HG02610 (cell line): ENCODE measurements at regions not wholly inside any gene's neighbourhood (a gene's known extent, or its start where the extent isn't known, plus 50 kb on each side); places are given as distances from the start of the nearest gene placed in this dataset.

Experiments
- ATAC-seq: cut with Tn5 transposase; IDR thresholded peaks from one replicate; pipeline ENCODE4 v1.9.1; 2021; ENCODE audit warnings: mild to moderate bottlenecking, moderate library complexity; ENCODE audit not compliant: unreplicated experiment

DNA sequence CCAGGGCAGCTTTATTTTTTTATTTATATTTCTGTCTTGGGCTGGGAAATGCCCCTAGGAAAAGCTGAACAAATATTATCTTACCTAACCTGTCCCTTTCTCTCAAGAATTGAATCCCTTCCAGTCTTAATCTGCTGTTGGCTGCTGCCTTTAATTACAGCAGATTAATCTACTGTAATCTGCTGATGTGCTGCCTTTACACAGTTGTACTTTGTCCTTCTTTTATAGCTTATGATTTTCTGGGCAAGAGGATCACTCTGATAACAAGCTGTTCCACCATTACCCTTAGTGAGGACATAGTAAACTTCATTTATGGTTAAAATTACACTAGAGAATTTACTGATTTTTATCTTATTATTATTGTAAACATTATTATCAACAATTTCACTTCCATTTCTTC is 234.5 kb upstream of the MAN1A1 start:
- no peak for ATAC-seq

DNA sequence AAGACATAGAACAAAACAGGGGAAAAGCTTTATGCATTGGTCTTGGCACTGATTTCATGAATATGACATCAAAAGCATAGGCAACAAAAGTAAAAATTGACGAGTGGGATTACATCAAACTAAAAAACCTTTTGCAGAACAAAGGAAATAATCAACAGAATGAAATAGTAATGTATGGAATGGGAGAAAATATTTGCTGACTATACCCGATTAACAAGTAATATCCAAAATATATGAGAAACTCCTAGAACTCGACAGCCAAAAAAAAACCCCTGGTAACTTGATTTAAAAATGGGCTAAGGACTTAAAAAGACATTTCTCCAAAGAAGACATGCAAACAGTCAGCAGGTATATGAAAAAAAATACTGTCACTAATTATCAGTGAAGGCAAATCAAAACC is 231.7 kb upstream of the MAN1A1 start:
- no peak for ATAC-seq

- ATAC-seq, result no peak
Observed at GRCh38 chr6:119575721-119576120, 226.2 kb upstream of the MAN1A1 start.

- ATAC-seq, result no peak
Observed at GRCh38 chr6:119568580-119568979, 219.0 kb upstream of the MAN1A1 start.

GRCh38 chr6:119566546-119567260 is 217.1 kb upstream of the MAN1A1 start:
- ATAC-seq, result no peak

- no peak for ATAC-seq
Observed at GRCh38 chr6:119565893-119566292, 216.3 kb upstream of the MAN1A1 start.

- ATAC-seq, result peak; percentile 43
Observed at GRCh38 chr6:119562168-119562567, 212.6 kb upstream of the MAN1A1 start.

- ATAC-seq, result no peak
Observed at GRCh38 chr6:119559586-119559985, 210.0 kb upstream of the MAN1A1 start.

GRCh38 chr6:119557239-119557638 is 207.7 kb upstream of the MAN1A1 start:
- ATAC-seq, result no peak

DNA sequence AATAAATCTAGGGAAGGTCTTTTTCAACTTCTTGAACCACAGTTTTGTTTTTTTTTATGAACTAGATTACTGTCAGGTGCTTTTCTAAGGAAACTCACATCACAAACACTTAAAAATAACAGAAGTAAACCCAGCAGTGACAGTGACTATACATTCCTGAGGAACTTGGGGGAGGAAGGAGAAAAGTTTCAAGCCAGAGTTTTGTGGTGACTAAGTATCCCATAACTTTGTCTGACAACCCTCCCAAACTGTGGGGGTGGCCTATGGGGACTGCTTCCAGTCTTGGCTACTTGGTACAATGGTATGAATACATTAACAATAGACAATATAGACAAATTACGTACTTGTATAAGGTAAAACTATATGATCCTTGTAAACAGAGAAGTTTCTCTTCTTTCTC is 202.5 kb upstream of the MAN1A1 start:
- ATAC-seq, result no peak

DNA sequence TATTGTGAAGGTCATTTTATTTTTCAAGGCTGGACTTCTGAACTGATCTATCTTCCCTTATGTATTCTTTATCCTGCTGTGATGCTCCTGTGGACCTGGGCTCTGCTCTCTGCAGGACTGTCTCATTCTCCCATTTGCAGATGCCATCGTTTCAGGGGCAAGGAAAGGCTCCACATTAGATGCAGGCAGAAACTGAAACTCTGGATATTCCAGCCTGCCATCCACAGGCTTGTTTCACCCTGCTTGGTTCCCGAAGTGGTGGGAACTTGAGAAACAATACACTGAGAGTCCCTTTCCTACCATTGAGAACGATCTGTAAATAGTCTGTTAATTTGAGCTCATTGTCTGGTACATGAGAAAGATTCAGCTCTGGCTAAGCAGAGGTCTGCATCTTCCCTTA is 197.5 kb upstream of the MAN1A1 start:
- no peak for ATAC-seq

DNA sequence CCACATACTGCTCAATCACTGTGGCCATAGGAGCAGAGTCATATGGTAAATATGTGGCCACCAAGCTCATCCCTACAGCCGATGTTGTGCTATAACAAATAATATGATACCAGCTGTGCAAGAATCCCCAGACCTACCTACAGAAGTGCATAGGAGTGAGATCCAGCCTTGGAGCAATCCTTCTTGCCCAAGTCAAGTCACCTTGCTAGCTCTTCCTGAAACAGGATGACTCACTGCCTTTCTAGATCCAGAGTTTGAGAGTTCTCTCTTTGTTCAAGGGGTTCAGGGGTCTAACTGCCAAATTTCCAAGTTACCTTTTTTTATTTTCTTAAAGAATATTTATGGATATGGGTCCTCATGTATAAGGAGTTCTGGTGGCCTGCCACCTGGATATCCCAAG is 195.7 kb upstream of the MAN1A1 start:
- ATAC-seq, result no peak

DNA sequence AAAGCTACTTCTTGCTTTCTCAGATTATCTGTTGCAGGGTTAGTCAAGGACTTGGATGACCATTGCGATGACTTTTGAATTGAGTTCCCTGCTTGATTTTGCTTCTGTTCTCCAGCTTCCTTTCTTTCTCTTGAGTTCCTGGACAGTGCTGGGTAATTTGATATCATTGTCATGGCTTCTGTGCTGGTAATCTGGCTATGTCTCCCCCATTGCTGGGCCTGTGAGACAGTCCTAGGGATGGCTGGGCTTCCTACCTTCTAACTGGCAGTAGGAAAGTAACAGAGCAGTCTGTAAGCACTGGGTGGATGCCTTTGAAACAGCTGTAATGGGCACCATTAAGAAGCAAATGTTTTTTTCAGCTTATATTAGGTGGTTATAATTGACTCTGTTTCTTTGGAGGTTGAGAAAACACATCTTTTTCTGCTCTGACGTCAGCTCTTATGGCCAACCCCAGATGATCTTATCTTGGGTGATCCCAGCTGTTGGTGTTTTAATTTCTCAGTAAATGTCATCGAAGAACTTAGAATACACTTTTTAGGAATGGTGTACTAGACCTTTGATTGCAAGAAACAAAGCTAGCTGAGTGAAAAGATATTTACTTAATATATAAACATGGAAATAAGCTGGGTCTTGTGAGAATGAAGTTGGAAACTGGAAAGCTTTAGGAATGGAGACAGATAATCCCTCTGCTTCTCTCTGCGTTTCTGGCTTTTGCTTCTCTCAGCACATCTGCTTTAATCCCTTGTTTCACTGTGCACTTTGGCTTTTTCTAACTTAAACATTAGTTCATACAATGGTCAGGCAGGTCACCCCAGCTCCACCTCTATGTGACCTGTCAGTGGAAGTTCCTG is 195.0 kb upstream of the MAN1A1 start:
- no peak for ATAC-seq

DNA sequence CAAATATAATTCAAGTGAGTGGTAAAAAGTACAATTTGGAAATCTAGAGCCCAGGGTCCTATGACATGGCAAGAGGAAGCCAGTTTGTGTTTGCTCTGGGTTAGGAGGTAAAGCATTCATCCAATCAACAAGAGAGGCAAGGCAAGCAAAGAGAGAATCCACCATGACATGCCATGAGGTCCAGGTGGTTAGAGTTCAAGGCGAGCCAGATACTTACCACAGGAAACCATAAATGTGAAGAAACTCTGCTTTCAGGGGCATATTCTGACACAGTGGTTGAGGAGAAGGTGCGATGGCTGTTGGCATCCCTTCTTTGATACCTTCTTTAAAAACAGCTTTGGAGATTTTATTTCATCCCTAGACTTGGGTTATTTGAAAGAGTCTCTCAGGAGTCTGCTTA is 193.8 kb upstream of the MAN1A1 start:
- no peak for ATAC-seq

DNA sequence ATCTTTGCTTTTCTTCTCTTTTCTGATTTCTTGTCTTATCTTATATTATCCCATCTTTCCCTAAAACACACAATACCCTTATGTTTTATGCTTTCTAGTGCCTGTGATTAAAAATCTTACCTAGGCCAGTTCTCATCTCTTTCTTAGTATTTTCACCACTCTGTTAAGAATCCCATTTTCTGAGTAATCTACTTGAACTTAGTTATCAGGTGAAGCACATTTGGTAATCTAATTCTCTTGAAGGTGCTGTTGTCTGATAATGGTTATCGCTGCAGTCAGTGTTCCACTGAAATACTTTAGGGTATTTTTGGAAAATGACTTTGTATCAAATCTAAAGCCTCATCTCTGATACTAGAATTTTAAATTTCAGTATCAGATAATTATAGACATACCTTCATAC is 192.5 kb upstream of the MAN1A1 start:
- no peak for ATAC-seq

DNA sequence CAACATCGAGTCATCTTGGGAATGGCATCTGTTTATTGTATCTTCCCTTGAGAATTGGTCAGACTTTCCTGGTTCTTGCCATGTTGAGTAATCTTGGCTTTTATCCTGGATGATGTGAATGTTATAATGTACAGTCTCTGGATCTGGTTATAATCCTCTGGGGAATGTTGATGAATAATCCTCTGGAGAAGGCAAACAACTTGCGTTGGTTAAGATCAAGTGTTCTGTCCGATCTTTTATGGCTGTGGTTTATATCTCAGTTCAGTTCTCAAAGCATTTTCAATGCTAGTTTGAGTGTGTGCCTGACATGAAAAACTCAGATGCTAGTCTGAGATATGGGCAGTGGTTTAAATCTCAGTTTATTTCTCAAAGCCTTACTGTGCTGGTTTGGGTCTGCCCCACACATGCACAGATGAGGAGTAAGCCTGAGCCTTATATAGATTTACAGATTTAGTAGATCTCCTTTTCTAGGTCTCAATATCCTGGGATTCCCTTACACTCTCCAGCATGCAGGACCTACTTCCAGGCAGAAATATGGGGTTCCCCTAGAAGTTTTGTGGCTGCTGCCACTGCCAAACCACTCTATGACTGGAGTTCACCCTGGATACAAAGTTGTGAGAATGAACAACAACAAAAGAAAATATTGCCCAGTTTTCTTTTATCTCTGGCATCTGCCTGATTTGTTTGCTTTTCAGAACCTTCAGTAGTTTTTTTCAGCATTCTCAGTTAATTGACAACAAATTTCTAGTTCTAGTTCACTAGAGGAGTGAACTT is 191.8 kb upstream of the MAN1A1 start:
- ATAC-seq, result no peak

- ATAC-seq, result no peak
Observed at GRCh38 chr6:119540417-119540816, 190.9 kb upstream of the MAN1A1 start.

- ATAC-seq, result no peak
Observed at GRCh38 chr6:119539066-119539746, 189.6 kb upstream of the MAN1A1 start.

DNA sequence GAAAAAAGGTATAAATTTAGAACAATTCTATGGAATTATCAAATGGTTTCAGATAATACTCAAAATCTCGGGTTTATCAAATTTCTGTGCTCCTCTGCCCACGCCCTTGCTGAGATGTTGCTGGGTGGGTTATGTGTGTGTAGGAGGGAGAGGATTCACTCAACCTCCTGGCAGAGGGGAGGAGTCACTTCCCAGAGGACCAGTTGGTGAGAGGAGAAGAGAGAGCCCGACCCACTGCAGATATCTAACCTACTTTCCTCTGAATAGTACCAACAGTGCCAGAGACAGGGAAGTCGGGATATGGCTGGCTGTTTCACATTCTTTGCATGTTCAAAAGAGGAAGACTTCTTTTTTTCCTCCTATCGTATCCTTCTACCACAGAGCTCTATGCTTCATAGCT is 187.1 kb upstream of the MAN1A1 start:
- ATAC-seq, result no peak

GRCh38 chr6:119535332-119535731 is 185.8 kb upstream of the MAN1A1 start:
- peak; percentile 57 for ATAC-seq
